Kidney (tissue), 13 donors: ENCODE measurements at regions not wholly inside any gene's neighbourhood (a gene's known extent, or its start where the extent isn't known, plus 50 kb on each side); places are given as distances from the start of the nearest gene placed in this dataset.

Source experiments
- DNase-seq, 5 donors: peaks; one replicate each; pipeline ENCODE4 v3.0.0-alpha.2; 2013 to 2020
- FAIRE-seq: peaks from 2 replicates; lab custom pipeline; 2012; peaks lifted over from hg19 to GRCh38; lab: Jason Lieb, UNC
- H3K27ac ChIP-seq, 2 donors: one replicate each; pipeline ENCODE4 v1.7.0; 2013; ENCODE audit warnings: low read depth in 2 of 2, low read length in 2 of 2, inconsistent platforms in 1 of 2
- H3K27me3 ChIP-seq: one replicate; pipeline ENCODE4 v1.7.1; 2013; ENCODE audit warnings: low read length, inconsistent platforms; ENCODE audit not compliant: control insufficient read depth, insufficient read depth
- H3K36me3 ChIP-seq, 3 donors: one replicate each; pipeline versions ENCODE4 v1.7.0 to v1.7.1; 2013; ENCODE audit warnings: low read length in 3 of 3, control low read depth in 1 of 3, inconsistent platforms in 1 of 3; ENCODE audit not compliant: insufficient read depth in 3 of 3, control insufficient read depth in 2 of 3
- H3K4me1 ChIP-seq, 3 donors: one replicate each; pipeline versions ENCODE4 v1.7.0 to v1.7.1; 2013; ENCODE audit warnings: low read length in 3 of 3, inconsistent platforms in 1 of 3, low read depth in 1 of 3; ENCODE audit not compliant: control insufficient read depth in 2 of 3, insufficient read depth in 2 of 3
- H3K4me3 ChIP-seq, 3 donors: one replicate each; pipeline versions ENCODE4 v1.7.0 to v1.8.1; 2013; ENCODE audit warnings: low read length in 3 of 3, control low read depth in 1 of 3, inconsistent platforms in 1 of 3
- H3K9ac ChIP-seq, 3 donors: one replicate each; pipeline versions ENCODE4 v1.7.0 to v1.7.1; 2013; ENCODE audit warnings: low read length in 3 of 3, control low read depth in 1 of 3, inconsistent platforms in 1 of 3
- H3K9me3 ChIP-seq, 3 donors: one replicate each; pipeline versions ENCODE4 v1.7.0 to v1.7.1; 2013; ENCODE audit warnings: low read length in 3 of 3, control low read depth in 1 of 3, inconsistent platforms in 1 of 3; ENCODE audit not compliant: control insufficient read depth in 2 of 3, insufficient read depth in 1 of 3
- CTCF ChIP-seq: IDR thresholded peaks from 3 replicates; pipeline ENCODE4 v1.5.1; 2012; ENCODE audit warnings: mild to moderate bottlenecking, moderate library complexity, borderline replicate concordance; ENCODE audit not compliant: insufficient read depth; ENCODE audit errors: extremely low read depth
- intact Hi-C: fragments of 100-400 bp; cut with DNase I; formaldehyde crosslinking; loops from one replicate; pipeline ENCODE4 v1.11.1; 2022
- donor health status: control.
- donor health status: control.
- donor health status: control.
- donor health status: control.
- donor health status: control.
- donor health status: DM: yes; HTN: yes; CAD: no.
- donor health status: Normal renal cell carcinoma (clear cell type).

GRCh38 chr10:63862860-63863259 lies 341.7 kb downstream of the REEP3 start:
- Histone ChIP-seq H3K4me1 (peaks cover 0 to 4% (median 0%) of the 10 kb centered on the region in 3 donors), H3K9me3 (no peaks in the 10 kb centered on the region), H3K27ac (no peak overlapping the region), H3K9ac (no peak overlapping the region), H3K27me3 (no peaks in the 10 kb centered on the region), H3K36me3 (no peaks in the 10 kb centered on the region), H3K4me3 (no peak overlapping the region)
- FAIRE-seq (no peak), DNase-seq (no peak)
- no peak for TF ChIP-seq CTCF
- intact Hi-C loops, result no loop called here

GRCh38 chr10:63865210-63865609 lies 344.0 kb downstream of the REEP3 start:
- Histone ChIP-seq H3K27me3 (no peaks in the 10 kb centered on the region), H3K36me3 (no peaks in the 10 kb centered on the region), H3K4me1 (peaks cover 0 to 4% (median 0%) of the 10 kb centered on the region in 3 donors), H3K4me3 (no peak overlapping the region), H3K9me3 (no peaks in the 10 kb centered on the region), H3K9ac (no peak overlapping the region), H3K27ac (no peak overlapping the region)
- DNase-seq (no peak), FAIRE-seq (no peak)
- intact Hi-C loops, result no loop called here
- no peak for TF ChIP-seq CTCF

- no peak overlapping the region for H3K27ac ChIP-seq
- TF ChIP-seq CTCF, result peak; percentile 68
- no peaks in the 10 kb centered on the region for H3K27me3 ChIP-seq
- FAIRE-seq (no peak), DNase-seq (peak in 4 of 5 donors; percentile 75 to 84 (median 80))
- no peaks in the 10 kb centered on the region for H3K36me3 ChIP-seq
- H3K4me1 ChIP-seq, result peaks cover 0 to 4% (median 0%) of the 10 kb centered on the region in 3 donors
- H3K9ac ChIP-seq, result no peak overlapping the region
- no peaks in the 10 kb centered on the region for H3K9me3 ChIP-seq
- peak overlapping the region in 2 of 3 donors; percentile 7 to 21 for H3K4me3 ChIP-seq
- intact Hi-C loops, result no loop called here
Observed at GRCh38 chr10:63866075-63866746, 345.0 kb downstream of the REEP3 start.
